GM12865 (cell line): ENCODE measurements at regions not wholly inside any gene's neighbourhood (a gene's known extent, or its start where the extent isn't known, plus 50 kb on each side); places are given as distances from the start of the nearest gene placed in this dataset.
"Not testable (repeated sequence)": the region's sequence is repeated elsewhere in the genome, so short reads cannot be mapped to it uniquely, and the experiment has no call there.

Experiments used
- DNase-seq: peaks from one replicate; pipeline ENCODE4 v3.0.0; 2010; ENCODE audit warnings: low read depth
- H3K4me3 ChIP-seq: 2 replicates; pipeline ENCODE4 v1.5.1; 2011; ENCODE audit warnings: mild to moderate bottlenecking, low read depth, low read length, control low read depth
- TF ChIP-seq, protein P1 (sequence below): IDR thresholded peaks from 2 replicates; pipeline ENCODE4 v1.5.1; 2011; ENCODE audit warnings: low read length, control low read depth, low read depth, inconsistent platforms; ENCODE audit not compliant: insufficient read depth; ENCODE audit errors: missing control alignments

DNA sequence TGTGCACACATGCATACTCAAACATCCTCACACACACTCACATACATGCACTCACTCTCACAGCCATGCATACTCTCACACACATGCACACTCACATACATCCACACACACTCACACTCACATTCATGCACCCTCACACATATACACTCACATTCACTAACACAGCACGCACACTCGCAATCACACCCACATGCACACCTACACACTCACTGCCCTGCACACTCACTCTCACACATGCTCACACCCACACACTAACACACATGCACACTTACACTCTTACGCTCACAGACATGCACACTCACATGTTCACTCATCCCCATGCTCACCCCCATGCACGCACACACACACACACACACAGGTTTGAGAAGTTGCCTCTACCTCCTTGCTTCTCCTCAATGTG is 63.2 kb upstream of the SFSWAP start:
- no peak for DNase-seq
- no peak overlapping the region for H3K4me3 ChIP-seq
- TF ChIP-seq, protein P1, sequence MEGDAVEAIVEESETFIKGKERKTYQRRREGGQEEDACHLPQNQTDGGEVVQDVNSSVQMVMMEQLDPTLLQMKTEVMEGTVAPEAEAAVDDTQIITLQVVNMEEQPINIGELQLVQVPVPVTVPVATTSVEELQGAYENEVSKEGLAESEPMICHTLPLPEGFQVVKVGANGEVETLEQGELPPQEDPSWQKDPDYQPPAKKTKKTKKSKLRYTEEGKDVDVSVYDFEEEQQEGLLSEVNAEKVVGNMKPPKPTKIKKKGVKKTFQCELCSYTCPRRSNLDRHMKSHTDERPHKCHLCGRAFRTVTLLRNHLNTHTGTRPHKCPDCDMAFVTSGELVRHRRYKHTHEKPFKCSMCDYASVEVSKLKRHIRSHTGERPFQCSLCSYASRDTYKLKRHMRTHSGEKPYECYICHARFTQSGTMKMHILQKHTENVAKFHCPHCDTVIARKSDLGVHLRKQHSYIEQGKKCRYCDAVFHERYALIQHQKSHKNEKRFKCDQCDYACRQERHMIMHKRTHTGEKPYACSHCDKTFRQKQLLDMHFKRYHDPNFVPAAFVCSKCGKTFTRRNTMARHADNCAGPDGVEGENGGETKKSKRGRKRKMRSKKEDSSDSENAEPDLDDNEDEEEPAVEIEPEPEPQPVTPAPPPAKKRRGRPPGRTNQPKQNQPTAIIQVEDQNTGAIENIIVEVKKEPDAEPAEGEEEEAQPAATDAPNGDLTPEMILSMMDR = no peak

DNA sequence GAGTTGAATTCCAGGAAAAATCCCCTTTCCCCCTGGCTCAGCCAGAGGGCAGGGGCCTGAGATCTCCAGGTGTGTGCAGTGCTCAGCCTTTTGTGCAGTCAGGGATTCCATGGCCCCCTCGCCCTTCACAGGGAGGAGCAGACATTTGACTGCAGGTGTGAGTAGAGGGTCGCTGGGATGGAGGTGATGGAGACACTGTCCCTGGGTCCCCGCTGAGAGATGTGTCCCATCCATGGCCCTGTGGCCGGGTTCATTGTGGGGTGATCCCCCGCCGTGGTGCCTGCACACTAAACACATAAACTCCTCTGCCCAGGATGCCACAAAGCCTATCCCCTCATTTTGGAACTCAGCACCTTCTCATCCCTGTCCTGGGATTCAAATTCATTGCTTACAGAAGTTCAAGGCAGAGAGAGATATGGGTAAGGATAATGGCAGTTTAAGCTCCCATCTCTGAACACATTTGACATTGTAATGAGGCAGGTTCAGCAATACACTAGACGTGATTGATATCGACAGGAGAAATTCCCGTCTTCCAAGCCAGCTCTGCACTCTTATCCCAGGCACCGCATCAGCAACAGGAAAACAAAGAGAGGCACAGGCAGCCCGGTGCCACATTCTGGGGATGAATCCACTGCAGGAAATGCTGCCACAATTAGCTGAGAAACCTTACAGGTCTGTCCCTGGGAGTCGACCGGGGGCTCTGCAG is 55.3 kb upstream of the SFSWAP start:
- H3K4me3 ChIP-seq, DNase-seq: not testable (repeated sequence)

DNA sequence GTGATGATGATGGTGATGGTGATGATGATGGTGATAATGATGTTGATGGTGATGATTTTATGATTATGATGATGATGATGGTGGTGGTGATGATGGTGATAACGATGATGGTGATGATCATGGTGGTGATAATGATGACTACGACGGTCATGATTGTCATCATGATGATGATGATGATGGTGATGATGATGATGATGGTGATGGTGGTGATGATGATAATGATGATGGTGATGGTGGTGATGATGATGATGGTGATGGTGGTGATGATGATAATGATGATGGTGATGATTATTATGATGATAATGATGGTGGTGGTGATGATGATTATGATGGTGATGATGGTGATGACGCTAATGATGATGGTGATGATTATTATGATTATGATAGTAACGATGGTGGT is 54.1 kb upstream of the SFSWAP start:
- H3K4me3 ChIP-seq, DNase-seq: not testable (repeated sequence)

DNA sequence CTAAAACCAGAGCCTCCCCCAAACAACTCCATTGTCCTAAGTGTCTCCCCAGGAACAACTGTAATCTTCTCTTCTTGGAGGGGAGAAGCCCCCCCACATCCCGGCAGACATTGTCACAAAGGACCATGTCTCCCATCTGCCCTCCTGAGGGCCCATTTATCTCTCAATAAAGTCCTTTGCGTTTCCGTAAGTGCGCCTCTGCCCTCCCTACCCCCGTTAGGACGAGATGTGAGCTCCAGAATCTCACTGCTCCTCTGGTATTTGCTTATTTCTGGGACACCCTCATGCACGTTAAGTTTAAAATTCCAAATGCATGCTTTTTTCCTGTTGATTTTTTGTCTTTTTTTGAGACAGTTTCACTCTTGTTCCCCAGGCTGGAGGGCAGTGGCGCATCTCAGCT is 52.3 kb upstream of the SFSWAP start:
- not testable (repeated sequence) for DNase-seq, H3K4me3 ChIP-seq

DNA sequence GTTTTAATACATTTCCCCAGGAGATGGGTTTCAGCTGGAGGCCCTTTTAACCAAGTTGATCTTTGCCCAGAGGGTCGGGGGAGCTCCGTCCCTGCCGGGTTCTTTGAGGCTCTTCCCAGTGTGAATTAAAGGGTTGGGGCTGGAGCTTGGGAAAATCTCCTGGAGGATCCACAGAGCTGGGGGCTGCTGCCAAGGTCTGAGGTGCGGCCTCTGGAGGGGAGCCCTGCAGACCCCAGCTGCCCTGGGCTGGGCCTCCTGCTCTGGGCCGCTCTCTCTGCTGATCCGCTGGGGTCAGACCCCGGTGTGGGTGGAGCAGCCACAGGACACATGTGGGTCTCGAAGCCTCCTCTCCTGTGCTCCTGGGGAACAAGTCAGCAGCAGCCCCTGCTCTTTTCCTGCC is 51.4 kb upstream of the SFSWAP start:
- not testable (repeated sequence) for DNase-seq, H3K4me3 ChIP-seq

DNA sequence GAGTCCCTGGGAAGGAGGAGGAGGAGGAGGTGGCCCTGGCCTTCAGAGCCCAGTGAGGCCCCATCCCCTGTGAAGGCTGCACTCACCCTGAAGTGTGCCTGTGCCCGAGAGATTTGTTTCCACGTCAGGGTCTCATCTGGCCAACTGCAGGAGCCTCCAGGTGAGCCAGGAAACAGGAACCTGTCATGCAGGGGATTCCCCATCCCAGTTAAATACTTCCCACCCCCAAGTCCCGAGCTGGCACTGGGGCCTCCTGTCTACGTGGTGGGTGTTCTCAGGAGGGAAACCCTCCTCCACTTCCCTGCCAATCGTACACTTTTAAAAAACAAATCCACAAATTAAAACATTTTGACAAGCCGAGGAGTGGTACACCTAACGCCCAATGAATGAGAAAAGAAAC is 50.9 kb upstream of the SFSWAP start:
- H3K4me3 ChIP-seq, DNase-seq: not testable (repeated sequence)

DNA sequence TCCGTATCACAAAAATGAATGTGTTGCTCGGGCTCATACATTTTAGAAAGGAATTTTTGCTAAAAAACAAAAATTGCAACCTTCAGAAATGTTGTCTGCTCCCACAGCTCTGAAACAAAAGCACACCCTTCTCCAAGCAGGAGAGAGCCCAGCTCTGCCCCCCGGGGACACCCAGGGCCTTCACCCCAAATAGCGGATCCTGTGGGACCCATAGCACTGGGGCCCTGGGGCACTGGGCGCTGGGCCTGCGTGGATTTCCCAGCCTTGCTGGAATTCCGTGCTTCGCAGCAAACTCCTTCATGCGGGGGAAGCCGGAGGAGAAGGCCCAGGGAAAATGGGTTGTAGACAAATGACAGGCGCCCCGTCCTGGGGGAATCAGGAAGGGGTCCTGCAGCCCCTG is 50.5 kb upstream of the SFSWAP start:
- not testable (repeated sequence) for DNase-seq, H3K4me3 ChIP-seq
